Panc1 (cell line): ENCODE measurements at regions not wholly inside any gene's neighbourhood (a gene's known extent, or its start where the extent isn't known, plus 50 kb on each side); places are given as distances from the start of the nearest gene placed in this dataset.

Source experiments
- ATAC-seq: fragments of 200-7000 bp; cut with Tn5 transposase; 2 replicates; pipeline ENCODE4 v1.9.1; 2020; ENCODE audit warnings: mild to moderate bottlenecking, moderate library complexity
- BruUV-seq: library from RNA; stranded (reverse); fragments of 400-500 nt; replicated peaks from 2 replicates; lab custom pipeline; 2021; lab: Mats Ljungman, UMichigan
- CTCF ChIA-PET: fragments of 300-600 bp; sonication (Branson Sonifier 250); formaldehyde crosslinking; loops from one replicate; lab custom pipeline; 2022; ENCODE audit warnings: antibody characterized with exemption; lab: Charles Lee
- POLR2A ChIA-PET: fragments of 300-600 bp; sonication (Branson Sonifier 250); formaldehyde crosslinking; loops from one replicate; lab custom pipeline; 2022; ENCODE audit warnings: antibody characterized with exemption; lab: Charles Lee
- DNase-seq: peaks from one replicate; pipeline ENCODE4 v3.0.0-alpha.2; 2010; ENCODE audit warnings: low read depth, low spot score
- H3K27ac ChIP-seq: 2 replicates; pipeline ENCODE4 v1.5.1; 2011; ENCODE audit warnings: mild to moderate bottlenecking, low read length, inconsistent platforms
- H3K27me3 ChIP-seq: fragments of 200-500 bp; sonication (Bioruptor generic); 2 replicates; pipeline ENCODE4 v1.6.0; 2014; ENCODE audit warnings: low read length, inconsistent platforms; ENCODE audit not compliant: control insufficient read depth, insufficient read depth
- H3K36me3 ChIP-seq: fragments of 200-500 bp; sonication (Bioruptor generic); 2 replicates; pipeline ENCODE4 v1.5.1; 2014; ENCODE audit warnings: inconsistent platforms, mild to moderate bottlenecking, low read length, moderate library complexity; ENCODE audit not compliant: control insufficient read depth, insufficient read depth
- H3K4me1 ChIP-seq: 2 replicates; pipeline ENCODE4 v1.5.1; 2011; ENCODE audit warnings: inconsistent platforms, mild to moderate bottlenecking, low read length, moderate library complexity; ENCODE audit not compliant: control insufficient read depth, insufficient read depth
- H3K4me3 ChIP-seq, 2 experiments: 2 replicates each; pipeline ENCODE4 v1.5.1; 2011 to 2012; ENCODE audit warnings: low read depth in 2 of 2, low read length in 2 of 2, mild to moderate bottlenecking in 2 of 2, inconsistent platforms in 1 of 2, moderate library complexity in 1 of 2
- H3K9me3 ChIP-seq: fragments of 200-500 bp; sonication (Bioruptor generic); 2 replicates; pipeline ENCODE4 v1.5.1; 2014; ENCODE audit warnings: low read depth, mild to moderate bottlenecking, inconsistent platforms, low read length, moderate library complexity; ENCODE audit not compliant: control insufficient read depth, insufficient read depth
- POLR2AphosphoS5 ChIP-seq: IDR thresholded peaks from 2 replicates; pipeline ENCODE4 v1.6.1; 2012; ENCODE audit warnings: mild to moderate bottlenecking, low read depth, low read length, moderate library complexity
- REST ChIP-seq, 2 experiments: IDR thresholded peaks; 2 replicates each; pipeline ENCODE4 v1.6.1; 2011 to 2012; ENCODE audit warnings: low read depth in 2 of 2, control low read depth in 1 of 2, low read length in 1 of 2, mild to moderate bottlenecking in 1 of 2, moderate library complexity in 1 of 2; ENCODE audit not compliant: insufficient read depth in 1 of 2
- SIN3A ChIP-seq: IDR thresholded peaks from 2 replicates; pipeline ENCODE4 v1.6.1; 2012; ENCODE audit warnings: low read depth, mild to moderate bottlenecking, low read length, moderate library complexity, borderline replicate concordance; ENCODE audit not compliant: insufficient read depth
- TCF7L2 ChIP-seq: IDR thresholded peaks from 2 replicates; pipeline ENCODE4 v1.6.1; 2011; ENCODE audit warnings: mild to moderate bottlenecking, low read depth, low read length, inconsistent platforms
- in situ Hi-C: cut with HindIII; loops from 2 replicates; pipeline ENCODE4 v1.10.0; 2016; ENCODE audit warnings: low sequenced_read_pairs, low pct_unique_long_range_greater_than_20kb
- intact Hi-C: fragments of 100-400 bp; cut with micrococcal nuclease; formaldehyde crosslinking; loops from one replicate; pipeline ENCODE4 v1.10.0; 2022; ENCODE audit not compliant: unreplicated experiment
- TF ChIP-seq, protein P1 (sequence below): fragments of 450-650 bp; IDR thresholded peaks from 2 replicates; pipeline ENCODE4 v1.5.1; 2017; ENCODE audit warnings: mild to moderate bottlenecking

- no peak overlapping the region for H3K4me3 ChIP-seq
- POLR2A ChIA-PET, result no interaction called here
- no peak overlapping the region for H3K27ac ChIP-seq
- no peaks in the 10 kb centered on the region for H3K9me3 ChIP-seq
- intact Hi-C loops, result no loop called here
- no peaks in the 10 kb centered on the region for H3K27me3 ChIP-seq
- BruUV-seq, result no TSS peak
- H3K36me3 ChIP-seq, result no peaks in the 10 kb centered on the region
- CTCF ChIA-PET, result no interaction called here
- DNase-seq (no peak), ATAC-seq (no peak; the same call in 1 of the 2 replicates)
- in situ Hi-C loops, result no loop called here
- H3K4me1 ChIP-seq, result no peaks in the 10 kb centered on the region
- no peak for TF ChIP-seq POLR2AphosphoS5
- TF ChIP-seq, protein P1, sequence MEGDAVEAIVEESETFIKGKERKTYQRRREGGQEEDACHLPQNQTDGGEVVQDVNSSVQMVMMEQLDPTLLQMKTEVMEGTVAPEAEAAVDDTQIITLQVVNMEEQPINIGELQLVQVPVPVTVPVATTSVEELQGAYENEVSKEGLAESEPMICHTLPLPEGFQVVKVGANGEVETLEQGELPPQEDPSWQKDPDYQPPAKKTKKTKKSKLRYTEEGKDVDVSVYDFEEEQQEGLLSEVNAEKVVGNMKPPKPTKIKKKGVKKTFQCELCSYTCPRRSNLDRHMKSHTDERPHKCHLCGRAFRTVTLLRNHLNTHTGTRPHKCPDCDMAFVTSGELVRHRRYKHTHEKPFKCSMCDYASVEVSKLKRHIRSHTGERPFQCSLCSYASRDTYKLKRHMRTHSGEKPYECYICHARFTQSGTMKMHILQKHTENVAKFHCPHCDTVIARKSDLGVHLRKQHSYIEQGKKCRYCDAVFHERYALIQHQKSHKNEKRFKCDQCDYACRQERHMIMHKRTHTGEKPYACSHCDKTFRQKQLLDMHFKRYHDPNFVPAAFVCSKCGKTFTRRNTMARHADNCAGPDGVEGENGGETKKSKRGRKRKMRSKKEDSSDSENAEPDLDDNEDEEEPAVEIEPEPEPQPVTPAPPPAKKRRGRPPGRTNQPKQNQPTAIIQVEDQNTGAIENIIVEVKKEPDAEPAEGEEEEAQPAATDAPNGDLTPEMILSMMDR, result no peak
- no peak for TF ChIP-seq SIN3A
- no peak for TF ChIP-seq TCF7L2
- TF ChIP-seq REST (IDR thresholded peaks at IDR 0.05; ENCODE audit: insufficient read depth in 1 of 2, low read depth in 2 of 2, low read length in 1 of 2), result no peak
Measured at GRCh38 chr15:88729581-88729980, 73.7 kb upstream of the ACAN start.

GRCh38 chr15:88730751-88731150, 72.5 kb upstream of the ACAN start:
- Histone ChIP-seq H3K4me1 (no peaks in the 10 kb centered on the region), H3K9me3 (no peaks in the 10 kb centered on the region), H3K27ac (no peak overlapping the region), H3K27me3 (peaks cover 5% of the 10 kb centered on the region), H3K4me3 (no peak overlapping the region), H3K36me3 (no peaks in the 10 kb centered on the region)
- DNase-seq (no peak), ATAC-seq (no peak)
- CTCF ChIA-PET, result no interaction called here
- intact Hi-C loops, result no loop called here
- in situ Hi-C loops, result no loop called here
- TF ChIP-seq, protein P1, result no peak
- TF ChIP-seq TCF7L2 (no peak), REST (IDR thresholded peaks at IDR 0.05; ENCODE audit: insufficient read depth in 1 of 2, low read depth in 2 of 2, low read length in 1 of 2) (no peak), SIN3A (no peak), POLR2AphosphoS5 (no peak)
- no TSS peak for BruUV-seq
- POLR2A ChIA-PET, result no interaction called here
